ENCODE measurements at regions not wholly inside any gene's neighbourhood (a gene's known extent, or its start where the extent isn't known, plus 50 kb on each side); places are given as distances from the start of the nearest gene placed in this dataset.
"Not testable (repeated sequence)": the region's sequence is repeated elsewhere in the genome, so short reads cannot be mapped to it uniquely, and the experiment has no call there.

DNA sequence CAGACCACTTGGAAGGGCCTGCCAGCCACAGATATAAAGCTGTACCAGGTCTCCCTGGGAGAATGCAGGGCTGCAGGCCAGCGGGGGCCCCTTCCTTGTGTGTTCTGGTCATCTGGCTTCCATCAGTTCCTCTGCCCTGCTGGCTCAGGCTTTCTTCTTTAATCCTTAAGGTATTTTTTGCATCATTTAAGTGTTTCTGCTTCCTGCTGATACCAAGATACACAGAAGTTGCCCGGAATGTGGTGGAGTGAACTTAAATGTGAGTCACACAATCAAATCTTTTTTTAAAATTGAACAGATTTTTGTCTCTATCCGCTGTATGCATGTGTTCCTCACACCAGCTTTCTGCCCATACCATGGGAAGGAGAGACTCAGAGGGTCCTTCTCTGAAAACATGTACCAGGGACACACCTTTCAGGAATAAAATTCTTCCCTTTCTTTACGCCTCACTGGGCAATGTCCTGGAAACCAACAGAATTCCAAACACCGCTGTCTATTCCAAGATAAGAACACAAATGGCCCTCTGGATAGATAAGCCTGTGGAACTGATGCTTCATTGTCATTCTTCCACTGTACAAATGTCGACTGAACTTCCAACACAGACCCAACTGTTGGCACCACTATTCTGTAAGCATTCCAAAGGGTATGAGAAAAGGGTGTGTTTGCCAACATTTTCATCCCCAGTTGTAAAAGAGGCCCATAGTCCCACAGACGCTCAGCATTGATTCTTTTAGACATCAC, 206.2 kb upstream of the MYLIP start:
- no peak for DNase-seq

DNA sequence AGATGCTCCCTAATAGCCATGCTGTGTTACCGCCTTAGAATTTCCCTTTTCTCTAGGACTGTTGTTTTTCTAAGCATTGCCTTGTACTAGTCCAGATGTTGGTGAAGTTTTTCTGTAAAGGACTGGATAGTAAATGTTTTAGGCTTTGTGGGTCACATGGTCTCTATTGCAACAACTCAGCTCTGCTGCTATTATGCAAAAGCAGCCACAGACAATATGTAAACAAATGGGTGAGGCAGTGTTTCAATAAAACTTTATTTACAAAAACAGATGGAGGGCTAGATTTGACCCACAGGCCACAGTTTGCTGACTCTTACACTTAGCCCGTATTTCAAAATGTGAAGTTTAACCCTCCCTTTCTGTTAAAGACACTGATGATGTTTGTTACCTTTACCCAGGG, 207.6 kb upstream of the MYLIP start:
- no peak for DNase-seq

DNA sequence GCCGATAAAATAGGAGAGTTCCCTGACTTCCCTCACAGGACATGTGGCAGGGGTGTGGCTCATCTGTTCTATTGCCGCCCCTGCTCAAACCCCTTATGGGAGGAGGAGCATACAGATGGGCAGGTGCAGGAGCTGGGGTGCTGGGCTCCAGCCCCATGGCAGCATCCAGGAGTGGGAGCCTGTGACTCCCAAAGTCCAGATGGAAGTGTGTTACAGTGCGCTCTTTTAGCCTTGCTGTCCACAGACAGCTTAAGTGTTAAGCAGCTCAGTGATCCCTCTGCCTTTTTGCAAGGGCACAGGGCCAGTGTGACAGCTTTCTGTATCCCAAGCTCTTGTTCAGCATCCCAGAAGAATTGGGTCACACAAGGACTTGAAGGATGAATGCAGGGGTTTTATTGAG, 212.3 kb upstream of the MYLIP start:
- no peak for DNase-seq

DNA sequence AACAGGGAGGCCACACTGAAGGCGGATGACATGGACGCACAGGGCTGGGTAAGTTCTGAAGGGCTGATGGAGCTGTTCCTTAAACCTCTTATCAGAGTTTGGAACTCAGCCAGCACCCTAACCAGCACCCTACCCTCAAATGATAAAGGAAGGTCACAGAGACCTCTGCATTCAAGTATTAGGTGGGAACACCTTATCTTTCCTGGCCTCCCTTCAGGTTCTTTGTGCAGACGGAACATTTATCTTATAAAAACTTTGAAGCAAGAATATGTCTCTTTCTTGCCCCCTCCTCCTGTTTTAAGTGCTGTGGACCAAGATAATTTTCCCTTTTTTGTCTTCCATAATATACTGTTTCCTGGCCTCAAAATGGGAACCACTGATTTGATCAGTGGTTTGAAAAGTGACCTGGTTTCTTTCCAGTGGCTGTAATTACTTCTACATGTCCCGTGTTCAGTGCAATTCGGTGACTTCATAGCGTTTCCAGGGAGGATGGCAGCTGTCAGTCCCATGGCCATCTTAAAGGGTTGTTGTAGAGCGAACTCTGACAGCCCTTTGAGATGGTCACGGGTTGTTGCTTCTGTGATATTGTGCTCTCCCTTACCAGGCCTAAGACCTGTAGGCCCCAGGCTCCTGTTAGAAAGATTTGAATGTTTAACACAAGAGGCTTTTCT, 213.2 kb upstream of the MYLIP start:
- no peak for DNase-seq

DNA sequence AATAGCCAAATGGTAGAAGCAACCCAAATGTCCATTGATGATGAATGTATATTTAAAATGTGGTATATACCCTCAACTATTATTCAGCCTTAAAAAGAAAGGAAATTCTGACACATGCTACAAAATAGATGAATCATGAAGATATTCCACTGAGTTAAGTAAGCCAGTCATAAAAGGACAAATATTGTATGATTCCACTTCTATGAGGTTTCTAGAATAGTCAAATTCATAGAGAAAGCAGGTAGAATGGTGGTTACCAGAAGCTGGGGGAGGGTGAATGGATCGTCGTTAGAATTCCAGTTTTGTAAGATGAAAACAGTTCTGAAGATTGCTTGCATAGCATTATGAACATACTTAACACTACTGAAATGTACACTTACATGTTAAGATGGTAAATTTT, 214.3 kb upstream of the MYLIP start:
- no peak for DNase-seq

DNA sequence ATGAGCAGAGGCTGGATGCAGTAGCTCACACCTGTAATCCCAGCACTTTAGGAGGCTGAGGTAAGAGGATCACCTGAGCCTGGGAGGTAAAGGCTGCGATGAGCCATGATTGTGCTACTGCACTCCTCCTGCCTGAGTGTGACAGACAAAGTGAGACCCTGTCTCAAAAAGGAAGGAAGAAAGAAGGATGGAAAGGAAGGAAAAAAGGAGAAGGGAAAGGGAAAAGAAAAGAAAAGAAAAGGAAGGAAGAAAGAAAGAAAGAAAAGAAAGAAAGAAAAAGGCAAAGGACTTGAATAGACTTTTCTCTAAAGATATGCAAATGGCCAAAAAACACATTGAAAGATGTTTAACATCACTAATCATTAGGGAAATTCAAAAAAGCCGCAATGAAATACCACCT, 215.3 kb upstream of the MYLIP start:
- no peak for DNase-seq

DNA sequence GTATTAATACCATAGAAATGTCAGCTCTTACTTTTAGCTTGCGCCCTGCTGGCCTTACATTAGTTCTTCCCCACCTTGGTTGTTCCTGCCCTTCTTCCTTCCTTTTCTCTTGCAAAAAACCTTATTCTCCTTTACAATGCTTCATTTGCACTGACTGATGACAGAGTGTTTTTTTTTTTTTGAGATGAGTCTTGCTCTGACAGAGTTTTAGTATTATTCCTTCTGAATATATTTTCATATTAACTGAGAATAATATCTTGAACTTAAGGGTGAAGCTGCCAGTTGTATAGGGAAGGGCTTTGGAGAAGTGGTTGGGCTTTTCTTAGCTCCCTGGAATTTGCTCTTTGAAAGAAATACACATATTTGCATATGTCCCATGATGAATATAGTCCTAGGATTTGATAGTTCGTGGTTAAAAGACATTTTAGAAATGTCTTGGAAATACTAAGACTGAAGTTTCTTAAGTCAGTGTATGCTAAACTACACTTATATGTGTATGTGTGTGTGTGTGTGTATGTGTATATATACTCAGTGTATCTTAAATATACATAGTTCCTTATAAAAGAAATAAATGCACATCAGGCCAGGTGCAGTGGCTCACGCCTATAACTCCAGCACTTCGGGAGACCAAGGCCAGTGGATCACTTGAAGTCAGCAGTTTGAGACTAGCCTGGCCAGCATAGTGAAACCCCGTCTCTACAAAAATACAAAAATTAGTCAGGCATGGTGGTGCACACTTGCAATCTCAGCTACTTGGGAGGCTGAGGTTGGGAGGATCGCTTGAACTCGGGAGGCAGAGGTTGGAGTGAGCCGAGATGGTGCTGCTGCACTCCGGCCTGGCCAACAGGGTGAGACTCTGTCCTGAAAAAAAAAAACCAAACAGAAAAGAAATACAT, 216.1 kb upstream of the MYLIP start:
- no peak for DNase-seq

DNA sequence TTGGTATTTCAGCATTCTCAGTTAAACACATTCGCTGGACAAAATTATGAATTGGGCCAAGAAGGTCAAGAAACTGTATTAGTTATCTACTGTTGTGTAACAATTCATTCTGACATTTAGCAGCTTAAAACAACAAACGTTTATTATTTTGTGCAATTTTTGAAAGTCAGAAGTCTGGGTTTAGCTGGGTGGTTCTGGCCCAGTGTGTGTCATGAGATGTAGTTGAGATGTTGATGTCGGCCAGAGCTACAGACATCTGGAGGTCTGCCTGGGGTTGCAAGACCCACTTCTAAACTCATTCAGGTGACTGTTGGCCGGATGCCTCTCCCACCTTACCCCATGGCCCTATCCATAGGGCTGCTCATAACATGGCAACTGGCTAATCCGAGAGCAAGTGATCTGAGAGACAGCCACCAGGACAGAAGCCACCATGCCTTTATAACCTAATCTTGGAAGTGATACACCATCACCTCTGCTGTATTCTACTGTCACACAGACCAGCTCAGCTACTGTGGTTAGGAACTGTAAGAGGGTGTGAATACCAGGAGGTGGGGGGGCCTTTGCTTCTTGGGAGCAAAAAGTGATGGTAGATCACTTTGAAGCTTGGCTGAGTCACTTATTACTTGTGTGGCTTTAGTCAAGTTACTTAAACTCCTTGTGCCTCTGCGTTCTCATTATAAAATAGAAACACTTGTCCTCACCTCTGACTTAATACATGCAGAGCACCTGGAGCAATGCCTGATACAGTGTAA, 217.0 kb upstream of the MYLIP start:
- no peak for DNase-seq

DNA sequence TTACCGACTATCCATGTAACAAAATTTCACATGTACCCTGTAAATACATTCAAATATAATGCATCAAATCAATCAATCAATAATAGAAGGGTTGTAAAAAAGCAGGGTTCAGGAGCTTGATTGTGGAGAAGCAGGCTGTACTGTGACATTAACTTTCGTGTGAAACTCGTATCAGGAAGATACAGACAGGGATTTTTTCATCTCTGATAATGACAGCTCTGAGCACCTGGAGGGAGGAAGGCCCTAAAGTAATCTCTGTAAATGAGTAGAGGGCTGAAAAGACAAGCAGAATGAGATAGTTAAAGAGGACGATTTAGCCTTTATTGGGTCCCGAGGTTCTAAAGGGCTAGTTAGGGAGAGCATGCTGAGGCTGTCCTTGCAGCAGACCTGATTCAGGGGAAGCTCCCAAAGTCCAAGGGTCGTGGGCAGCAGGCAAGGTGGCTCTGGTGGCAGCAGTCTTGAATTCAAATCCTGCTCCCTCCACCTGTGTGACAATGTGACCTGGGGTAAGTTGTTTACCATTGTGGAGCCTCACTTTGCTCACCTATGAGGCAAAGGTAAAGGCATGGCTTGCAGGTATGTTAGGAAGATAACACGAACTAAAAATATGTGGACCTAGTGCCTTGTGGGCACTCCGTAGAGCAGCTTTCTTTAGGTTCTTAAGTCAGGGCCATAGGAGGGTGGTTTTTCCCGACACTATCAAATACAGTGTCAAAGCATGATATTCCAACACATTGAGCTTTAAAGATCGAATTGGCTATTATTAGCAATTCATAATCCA, 219.4 kb upstream of the MYLIP start:
- DNase-seq = no peak

DNA sequence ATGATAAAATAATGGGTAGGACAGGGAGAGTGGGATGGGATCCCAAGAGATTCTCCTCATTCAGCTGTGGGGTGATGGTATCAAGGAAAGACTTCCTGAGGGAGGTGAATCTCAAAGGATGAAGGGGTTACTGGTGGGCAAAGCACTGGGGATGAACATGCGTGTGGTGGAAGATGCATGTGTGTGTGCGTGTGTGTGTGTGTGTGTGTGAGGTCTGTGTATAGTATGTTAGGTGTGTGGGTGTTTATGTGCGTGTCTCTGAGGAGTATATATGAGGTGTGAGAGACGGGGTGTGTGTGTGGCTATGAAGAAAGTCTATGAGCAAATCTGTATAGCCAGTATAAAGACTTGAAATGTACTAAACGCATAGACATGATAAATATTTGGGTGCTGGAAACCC, 220.0 kb upstream of the MYLIP start:
- no peak for DNase-seq

DNA sequence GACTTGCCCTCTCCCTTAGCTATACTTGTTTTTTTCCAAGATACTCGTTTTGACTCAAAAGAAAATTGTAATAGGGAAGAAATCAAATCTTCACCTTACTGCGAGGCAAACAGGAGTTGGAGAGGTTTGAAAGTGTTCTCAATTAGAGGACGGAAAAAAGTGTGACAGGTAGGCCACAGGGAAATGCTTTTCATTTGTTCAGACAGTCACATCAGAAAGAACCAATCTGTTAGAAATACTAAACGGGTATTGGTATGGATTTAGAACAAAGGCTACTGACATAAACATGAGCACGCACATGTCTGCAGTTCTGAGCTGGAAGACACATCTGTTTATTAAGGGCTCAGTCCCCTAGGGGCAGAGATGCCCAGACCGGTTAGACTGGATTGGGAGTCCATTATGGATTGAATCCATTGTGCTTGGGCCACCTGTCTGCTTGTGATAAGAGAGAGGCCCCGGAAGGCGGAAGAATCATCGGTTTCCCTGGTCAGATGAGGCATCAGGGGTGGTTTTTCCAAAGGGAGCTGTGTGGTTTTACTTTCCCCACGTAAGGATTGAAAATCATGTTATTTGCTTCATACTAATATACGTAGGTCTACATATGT, 220.9 kb upstream of the MYLIP start:
- no peak for DNase-seq

DNA sequence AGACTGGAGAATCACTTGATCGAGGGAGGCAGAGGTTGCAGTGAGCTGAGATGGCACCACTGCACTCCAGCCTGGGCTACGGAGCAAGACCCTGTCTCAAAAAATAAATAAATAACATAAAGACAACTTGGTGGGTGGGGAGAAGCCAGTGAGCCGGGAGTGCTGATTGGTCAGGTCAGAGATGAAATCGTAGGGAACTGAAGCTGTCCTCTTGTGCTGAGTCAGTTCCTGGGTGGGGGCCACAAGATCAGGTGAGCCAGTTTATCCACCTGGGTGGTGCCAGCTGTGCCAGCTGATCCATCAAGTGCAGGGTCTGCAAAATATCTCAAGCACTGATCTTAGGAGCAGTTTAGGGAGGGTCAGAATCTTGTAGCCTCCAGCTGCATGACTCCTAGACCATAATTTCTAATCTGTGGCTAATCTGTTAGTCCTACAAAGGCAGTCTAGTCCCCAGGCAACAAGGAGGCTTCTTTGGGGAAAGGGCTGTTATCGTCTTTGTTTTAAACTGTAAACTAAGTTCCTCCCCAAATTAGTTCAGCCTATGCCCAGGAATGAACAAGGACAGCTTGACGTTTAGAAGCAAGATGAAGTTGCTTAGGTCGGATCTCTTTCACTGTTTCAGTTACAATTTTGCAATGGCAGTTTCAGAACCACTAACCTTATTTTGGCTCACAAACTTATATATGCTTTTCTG, 221.5 kb upstream of the MYLIP start:
- not testable (repeated sequence) for DNase-seq

DNA sequence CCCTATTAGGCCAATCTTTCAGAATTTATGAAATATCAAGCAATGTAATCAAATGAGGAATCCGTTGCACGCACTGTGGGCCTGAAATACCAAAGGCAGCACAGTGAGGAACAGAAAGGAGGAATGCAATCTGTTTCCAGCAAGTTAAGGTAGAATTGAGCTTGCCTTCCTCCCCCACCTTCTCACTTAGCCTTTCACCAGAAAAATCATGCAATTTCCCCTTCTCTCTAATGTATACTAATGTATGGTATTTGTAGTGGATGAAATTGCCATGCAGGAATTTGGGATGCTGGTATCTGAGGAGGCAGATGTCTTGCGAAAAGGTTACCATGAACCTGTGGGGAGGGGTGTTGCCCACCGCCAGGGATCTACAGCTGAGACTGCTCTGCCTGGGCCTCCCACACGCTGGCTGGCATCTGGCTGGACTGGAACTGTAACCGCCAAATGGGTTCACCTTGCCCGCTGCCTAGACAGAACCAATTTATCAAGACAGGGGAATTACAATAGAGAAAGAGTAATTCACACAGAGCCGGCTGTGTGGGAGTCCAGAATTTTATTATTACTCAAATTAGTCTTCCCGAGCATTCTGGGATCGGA, 222.4 kb upstream of the MYLIP start:
- DNase-seq = no peak

DNA sequence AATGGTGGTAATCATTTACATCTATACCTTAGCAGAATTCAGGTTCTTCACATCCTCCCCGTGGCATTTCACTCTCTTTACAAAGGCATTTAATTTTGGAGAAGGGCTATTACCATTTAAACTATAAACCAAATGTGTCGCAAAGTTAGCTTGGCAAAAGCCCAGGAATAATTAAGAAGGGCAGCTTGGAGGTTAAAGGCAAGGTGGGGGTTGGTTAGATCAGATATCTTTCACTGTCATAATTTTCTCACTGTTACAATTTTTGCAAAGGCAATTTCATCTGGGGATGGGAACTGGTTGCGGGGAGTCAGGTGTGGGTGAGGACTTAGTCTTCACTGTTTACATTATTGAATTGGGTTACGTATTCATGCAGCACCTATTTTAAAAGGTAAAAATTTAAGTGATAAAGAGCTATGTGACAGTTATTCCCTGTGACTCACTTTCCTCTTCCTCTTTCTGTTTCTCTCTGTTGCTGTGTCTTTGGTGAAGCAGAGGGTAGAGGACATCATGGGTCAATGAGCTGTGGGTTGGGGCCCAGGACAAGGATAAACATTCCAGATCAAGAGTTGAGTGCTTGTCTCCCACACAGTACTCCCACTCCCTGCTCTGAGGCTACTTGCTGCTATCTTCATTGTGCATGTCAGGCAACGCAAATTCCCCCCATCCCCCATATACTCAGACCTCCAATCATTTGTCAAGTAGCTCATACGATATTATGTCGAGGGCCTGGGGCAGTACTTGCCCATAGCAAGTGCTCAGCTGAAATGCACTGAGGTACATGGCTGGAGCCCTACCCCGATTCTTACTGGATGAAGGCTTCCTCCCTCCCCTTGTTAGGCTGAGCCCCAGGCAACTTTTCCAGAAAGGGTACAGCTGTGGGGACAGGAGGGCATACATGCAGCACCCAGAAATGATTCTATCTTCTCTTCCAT, 223.1 kb upstream of the MYLIP start:
- no peak for DNase-seq

DNA sequence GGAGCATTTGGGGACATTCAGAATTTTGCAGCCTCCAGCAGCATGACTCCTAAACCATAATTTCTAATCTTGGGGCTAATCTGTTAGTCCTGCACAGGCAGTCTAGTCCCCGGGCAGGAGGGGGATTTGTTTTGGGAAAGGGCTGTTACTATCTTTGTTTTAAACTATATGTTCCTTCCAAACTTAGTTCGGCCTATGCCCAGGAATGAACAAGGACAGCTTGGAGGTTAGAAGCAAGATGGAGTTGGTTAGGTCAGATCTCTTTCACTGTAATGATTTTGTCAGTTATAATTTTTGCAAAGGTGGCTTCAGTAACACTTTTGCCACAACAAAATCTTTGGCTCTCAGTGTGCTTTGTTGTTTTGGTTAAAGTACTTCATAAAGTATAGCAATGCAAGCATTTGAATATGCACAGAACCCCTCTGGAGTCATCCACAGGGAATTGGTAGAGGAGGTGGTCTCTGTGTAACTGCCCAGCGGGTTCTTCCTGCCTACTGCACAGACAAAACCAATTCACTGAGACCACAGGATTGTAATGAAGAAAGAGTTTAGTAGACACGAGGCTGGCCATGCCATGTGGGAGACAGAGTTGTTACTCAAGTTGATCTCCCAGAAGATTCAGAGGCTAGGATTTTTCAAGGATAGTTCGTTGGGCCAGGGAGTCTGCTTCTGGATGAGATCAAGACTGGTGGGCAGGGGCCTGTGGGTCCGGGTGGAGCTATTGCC, 224.1 kb upstream of the MYLIP start:
- no peak for DNase-seq

DNA sequence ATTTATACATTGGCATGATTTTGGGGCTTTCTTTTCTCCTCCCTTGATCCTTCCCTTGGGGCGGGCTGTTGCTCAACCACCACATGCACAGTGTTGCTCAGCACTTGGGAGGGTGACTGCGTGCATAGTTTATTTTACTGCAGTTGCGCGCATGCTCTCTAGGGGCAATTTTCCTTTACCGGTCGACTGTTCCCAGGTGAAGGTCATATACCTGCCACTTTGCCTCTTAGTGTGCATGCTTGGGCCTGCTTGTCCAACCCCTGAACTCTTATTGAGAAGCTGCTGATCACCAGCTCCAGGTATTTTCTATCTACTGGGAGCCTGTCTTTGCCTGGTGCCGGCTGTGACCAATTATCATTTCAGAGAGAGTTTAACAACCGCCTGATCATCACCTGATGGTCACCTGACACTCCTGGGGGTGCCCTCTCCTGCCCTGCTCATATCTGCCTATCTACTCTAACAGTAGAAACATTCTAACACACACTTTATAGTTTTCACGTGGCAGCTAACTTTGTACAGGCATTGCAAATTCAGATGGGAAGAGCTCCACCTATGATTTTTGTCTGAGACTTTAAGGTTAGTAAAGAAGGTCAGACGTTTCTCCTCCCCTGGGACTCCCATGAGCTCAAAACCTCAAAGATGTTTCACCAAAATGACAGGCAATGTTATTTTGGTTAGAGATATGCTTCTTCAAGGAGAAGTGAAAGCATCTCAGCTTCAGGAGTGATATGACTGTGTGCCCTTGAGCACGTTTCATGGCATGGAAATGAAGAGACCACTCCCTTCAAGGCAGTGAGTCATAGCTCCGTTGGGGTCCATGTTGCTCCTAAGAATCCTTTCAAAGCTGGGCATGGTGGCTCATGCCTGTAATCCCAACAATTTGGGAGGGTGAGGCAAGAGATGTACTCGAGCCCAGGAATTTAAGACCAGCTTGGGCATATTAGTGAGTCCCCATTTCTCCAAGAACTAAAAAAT, 227.5 kb upstream of the MYLIP start:
- no peak for DNase-seq

DNA sequence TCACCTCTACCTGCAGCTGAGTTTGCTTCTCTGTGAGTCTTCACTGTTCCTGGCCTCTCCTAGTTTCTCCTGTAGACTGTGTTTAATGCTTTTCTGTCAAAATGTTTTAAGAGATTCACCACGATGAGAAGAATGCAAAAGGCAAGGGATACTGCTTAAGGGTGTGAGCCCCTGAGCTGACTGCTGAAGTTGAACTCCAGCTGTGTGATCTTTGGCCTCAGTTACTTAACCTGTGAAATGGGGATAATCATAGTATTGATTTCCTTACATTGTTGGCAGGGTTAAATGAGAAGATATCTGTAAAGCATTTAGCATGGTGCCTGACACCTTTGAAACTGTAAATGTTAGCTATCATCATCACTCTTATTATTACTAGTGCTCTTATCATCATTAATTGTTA, 230.2 kb upstream of the MYLIP start:
- no peak for DNase-seq

Measured in NCI-H1694 (cell line).